GM18907 (cell line): ENCODE measurements at regions not wholly inside any gene's neighbourhood (a gene's known extent, or its start where the extent isn't known, plus 50 kb on each side); places are given as distances from the start of the nearest gene placed in this dataset.
"Not testable (repeated sequence)": the region's sequence is repeated elsewhere in the genome, so short reads cannot be mapped to it uniquely, and the experiment has no call there.

Experiments used
- ATAC-seq: cut with Tn5 transposase; IDR thresholded peaks from one replicate; pipeline ENCODE4 v1.9.1; 2021; ENCODE audit warnings: mild to moderate bottlenecking, moderate library complexity; ENCODE audit not compliant: unreplicated experiment

DNA sequence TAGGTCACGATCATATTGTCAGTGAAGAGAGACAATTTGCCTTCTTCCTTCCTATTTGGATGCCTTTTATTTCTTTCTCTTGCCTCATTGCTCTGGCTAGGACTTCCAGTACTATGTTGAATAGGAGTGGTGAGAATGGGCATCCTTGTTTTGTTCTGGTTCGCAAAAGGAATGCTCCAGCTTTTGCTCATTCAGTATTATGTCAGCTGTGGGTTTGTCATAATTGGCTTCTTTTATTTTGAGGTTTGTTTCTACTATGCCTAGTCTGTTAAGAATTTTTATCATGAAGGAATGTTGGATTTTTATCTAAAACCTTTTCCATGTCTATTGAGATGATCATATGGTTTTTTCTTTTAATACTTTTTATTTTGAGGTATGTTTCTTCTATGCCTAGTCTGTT is 152.3 kb upstream of the MAD2L1 start:
- no peak for ATAC-seq

- no peak for ATAC-seq
Measured at GRCh38 chr4:120215350-120215749, 148.7 kb upstream of the MAD2L1 start.

- no peak for ATAC-seq
Measured at GRCh38 chr4:120211408-120212015, 144.9 kb upstream of the MAD2L1 start.

- ATAC-seq: no peak
Measured at GRCh38 chr4:120209706-120210105, 143.1 kb upstream of the MAD2L1 start.

GRCh38 chr4:120207021-120207420 is 140.4 kb upstream of the MAD2L1 start:
- ATAC-seq: no peak

- no peak for ATAC-seq
Measured at GRCh38 chr4:120202222-120202621, 135.6 kb upstream of the MAD2L1 start.

DNA sequence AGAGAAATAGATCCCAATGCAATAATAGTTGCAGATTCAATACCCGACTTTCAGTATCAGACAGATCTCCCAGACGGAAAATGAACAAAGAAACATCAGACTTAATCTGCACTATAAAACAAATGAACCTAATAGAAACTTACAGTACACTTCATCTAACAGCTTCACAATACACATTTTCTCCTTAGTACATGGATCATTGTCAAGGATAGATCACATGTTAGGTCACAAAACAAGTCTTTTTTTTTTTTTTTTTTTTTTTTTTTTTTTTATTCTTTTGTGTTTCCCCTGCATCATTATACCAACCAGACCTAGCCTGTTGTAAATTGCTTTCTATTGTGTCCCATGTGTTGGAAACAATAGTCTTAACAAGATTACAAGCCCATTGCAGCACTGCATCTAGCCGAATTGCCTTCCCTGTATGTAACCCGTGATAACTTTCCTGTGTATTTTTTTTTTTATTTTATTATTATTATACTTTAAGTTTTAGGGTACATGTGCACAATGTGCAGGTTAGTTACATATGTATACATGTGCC is 134.0 kb upstream of the MAD2L1 start:
- not testable (repeated sequence) for ATAC-seq

GRCh38 chr4:120198411-120198810 is 131.8 kb upstream of the MAD2L1 start:
- ATAC-seq: no peak

DNA sequence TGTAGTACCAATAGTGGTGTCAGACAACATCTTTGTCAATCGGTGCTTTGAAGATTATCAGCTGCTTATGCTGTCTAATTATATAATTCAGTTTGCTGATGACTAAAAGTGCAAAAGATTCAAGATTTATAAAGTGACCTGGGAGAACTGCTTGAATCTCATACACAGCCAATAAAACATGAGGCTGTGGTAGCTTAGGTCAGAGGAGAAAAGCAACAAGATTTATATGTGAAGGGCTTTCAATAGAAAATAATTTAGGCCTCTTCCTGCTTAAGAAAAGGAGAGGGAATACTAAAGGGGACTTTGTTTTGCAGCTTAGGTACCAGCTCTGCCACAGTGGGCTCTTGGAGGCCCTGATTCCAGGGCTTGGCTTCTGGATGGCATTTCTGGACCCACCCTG is 111.0 kb upstream of the MAD2L1 start:
- no peak for ATAC-seq

- no peak for ATAC-seq
Measured at GRCh38 chr4:120175272-120175671, 108.6 kb upstream of the MAD2L1 start.

DNA sequence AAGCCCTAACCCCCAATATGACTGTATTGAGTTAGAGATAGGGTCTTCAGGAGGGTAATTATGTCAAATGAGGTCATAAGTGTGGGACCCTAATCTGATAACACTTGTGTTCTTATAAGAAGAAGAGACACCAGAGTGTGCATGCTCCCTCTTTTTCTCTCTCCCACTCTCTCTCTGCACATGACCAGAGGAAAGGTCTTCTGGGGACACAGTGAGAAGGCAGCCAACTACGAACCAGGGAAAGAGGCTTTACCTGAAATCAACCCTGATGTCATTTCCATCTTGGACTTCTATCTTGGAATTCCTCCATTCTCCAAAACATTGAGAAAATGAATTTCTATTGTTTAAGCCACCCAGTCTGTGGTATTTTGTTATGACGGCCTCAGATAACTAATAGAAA is 97.2 kb upstream of the MAD2L1 start:
- ATAC-seq: no peak

- no peak for ATAC-seq
Measured at GRCh38 chr4:120158841-120159463, 92.3 kb upstream of the MAD2L1 start.

DNA sequence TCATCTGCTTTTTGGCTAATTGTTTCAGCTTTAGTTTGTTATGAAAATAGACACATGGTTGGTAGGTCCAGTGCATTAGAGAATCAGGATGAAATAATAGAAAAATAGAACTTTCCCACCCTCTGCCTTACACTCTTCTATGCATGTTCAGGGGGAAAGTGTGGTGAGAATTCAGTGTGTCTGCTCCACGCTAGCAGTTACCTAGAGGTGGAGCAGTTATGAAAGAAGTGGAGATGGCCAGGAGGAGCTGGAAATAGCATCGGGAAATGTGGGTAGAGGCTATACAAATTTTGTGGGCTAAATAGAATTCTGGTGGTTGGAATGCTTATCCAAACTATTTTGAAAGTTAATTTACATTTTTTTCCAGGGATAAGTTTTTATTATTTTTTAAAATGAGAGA is 91.4 kb upstream of the MAD2L1 start:
- ATAC-seq: no peak

DNA sequence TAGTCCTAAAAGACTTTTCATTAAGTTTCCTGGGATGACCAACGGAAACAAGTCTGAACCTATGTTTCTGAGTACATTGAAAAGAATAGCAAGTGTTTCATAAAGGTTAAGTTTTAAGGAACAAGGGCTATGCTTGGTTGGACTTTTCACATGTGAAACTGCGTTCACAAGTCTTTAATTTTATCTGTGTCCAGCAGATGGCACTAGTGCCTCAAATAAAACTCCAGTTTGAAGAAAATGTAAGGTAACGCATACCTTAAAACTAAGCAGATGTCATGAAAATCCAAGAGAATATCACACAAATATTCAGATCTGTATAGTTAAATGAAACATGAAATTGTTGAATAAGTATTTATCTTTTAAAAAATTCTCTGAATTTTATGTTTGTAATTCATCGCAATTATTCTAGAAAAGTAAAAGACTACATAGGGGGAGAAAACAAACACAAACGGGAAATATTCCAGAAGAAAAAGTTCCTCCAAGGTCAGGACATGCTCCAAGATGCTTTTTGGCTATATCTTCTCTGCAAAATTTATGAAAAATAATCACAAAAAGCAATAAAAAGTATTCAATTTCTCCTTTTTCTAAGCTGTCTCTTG is 89.6 kb upstream of the MAD2L1 start:
- ATAC-seq: peak; percentile 85

GRCh38 chr4:120155287-120155686 is 88.6 kb upstream of the MAD2L1 start:
- no peak for ATAC-seq

- ATAC-seq: no peak
Measured at GRCh38 chr4:120144634-120145033, 78.0 kb upstream of the MAD2L1 start.

- ATAC-seq: no peak
Measured at GRCh38 chr4:120144041-120144440, 77.4 kb upstream of the MAD2L1 start.

DNA sequence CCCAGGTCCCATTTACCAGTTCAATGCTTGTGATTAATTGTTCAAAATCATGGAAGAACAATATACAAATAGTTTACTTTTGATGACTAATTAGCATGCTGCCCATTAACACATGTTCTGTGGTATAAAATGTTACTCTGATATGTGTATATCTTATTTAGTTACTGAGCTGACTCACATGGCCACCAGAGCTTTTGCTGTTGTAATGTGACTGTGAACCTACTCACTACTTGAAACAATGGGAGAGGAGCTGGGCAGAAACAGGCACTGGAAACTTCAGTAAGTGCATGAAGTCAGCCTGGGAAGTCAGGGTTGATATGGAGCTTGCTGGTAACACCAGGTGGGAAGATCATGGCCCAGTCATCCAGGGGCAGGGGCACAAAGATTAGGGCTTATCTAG is 72.7 kb upstream of the MAD2L1 start:
- ATAC-seq: no peak

DNA sequence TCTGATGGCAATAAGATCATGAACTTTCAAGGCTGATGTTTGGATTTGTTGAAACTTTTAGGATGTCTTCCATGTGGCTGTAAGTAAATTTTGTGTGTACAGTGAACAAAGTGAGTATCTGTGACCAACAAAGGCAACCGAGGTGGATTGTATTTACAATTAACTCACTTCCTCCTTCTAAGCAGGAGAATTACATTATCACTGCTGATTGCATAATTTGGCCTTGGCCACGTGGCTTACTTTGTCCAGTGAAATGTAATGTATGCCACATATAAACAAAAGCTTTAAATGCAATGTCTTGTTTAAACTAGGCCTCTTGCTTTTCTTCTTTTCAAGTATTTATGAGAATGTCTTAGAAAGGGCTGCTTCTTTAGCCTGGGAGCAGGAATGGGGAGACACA is 66.3 kb upstream of the MAD2L1 start:
- ATAC-seq: no peak

DNA sequence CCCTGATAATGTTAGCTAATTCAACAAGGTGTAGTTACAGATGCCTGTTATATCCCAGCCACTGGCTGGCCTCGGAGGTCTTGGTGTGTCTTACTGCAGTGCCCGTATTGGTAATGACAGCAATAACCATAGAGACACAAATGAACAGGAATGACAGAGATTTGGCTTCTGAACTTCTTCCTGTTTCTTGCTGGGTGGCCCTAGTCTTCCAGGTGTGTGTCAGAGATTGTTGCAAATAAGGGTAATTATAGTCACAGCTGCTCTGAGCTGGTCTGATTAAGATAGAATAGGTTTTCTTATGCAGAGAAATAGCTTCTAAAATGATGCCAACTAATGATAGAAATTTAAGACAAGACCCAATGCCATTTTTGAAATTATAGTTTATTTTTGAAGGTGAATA is 64.1 kb upstream of the MAD2L1 start:
- ATAC-seq: no peak
